HG03439 (cell line): ENCODE measurements at regions not wholly inside any gene's neighbourhood (a gene's known extent, or its start where the extent isn't known, plus 50 kb on each side); places are given as distances from the start of the nearest gene placed in this dataset.
"Not testable (repeated sequence)": the region's sequence is repeated elsewhere in the genome, so short reads cannot be mapped to it uniquely, and the experiment has no call there.

Source experiments
- ATAC-seq: cut with Tn5 transposase; IDR thresholded peaks from one replicate; pipeline ENCODE4 v1.9.1; 2021; ENCODE audit warnings: mild to moderate bottlenecking, moderate library complexity; ENCODE audit not compliant: unreplicated experiment

DNA sequence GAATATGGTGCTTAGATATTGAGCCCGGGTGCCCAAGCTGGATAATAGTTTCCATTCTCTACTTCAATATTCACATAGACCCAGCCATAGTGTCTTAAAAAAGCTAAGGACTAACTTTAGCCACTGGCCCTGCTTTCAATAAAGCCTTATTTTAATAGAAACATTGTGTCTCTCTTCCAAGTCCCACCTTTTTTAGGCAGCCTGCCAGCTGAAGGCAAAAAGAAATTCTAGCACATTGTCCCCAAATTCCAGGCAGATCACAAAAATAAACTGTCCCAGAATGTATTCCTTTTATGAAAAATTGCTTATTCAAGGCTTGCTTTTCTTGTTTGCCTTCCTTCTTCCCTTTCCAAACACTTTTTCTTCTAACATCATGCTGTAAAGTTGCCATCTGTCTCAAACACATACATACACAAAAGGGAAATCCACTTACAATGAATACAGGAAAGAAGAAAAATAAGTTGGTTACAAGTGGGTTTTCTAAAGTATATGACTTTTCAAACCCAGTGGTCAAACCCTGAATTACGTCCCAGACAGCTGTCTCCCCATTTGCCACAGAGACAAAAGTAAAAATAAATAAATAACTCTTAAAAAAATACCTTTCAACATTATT is 778.5 kb downstream of the BCL11A start:
- no peak for ATAC-seq

DNA sequence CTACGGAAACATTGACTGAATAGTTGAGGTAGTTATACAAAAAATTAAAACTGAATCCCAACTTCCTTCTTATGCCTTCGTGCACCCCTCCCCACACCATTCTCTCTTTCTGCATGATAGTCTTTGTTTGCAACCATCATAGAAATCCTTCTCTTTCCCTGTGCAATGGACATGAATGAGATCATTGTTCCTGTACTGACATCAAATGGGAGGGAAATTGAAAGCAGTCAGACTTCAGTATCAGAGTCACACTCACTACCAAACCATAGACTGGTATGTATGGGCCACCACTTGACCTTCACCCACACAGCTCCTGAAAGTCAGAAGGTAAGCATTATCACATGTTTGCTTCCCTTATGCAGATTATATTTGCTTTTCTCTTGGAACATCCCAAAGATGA is 782.8 kb downstream of the BCL11A start:
- no peak for ATAC-seq

DNA sequence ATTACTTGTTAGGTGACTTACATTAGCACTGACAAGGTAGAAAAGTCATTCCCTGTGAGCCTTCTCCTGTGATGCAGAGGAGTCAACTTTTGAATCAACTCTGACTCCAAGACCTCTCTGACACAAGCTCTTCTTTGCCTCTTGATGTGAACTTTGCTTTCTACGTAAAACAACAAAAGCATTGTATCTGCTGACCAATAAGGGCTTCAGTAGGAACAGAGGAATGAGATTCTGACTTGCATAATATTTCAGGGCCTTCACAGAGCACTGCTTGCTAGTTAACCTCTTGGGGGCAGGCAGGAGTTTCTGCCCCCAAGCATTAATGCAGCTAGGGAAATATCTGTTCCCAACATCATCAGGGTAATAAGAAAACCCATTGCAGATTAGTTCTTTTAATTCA is 791.5 kb downstream of the BCL11A start:
- no peak for ATAC-seq

DNA sequence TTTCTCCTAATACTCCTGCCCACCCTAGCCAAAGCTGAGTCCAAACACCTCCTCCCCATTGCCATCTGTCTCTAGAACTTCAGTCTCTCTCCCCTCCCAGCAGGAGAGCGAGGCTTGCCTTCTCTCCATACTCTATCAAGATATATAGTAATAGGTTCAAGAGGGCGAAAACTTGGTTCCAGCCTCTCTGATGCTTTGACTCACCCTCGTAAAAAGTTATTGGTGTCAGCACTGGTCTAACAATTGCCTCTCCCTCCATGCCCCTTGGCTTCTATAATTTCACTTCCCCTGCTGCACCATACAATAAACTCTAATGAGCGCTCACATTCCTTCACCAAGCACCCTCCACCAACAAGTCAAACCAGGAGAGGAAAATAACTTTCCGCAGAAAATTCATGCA is 797.3 kb downstream of the BCL11A start:
- no peak for ATAC-seq

DNA sequence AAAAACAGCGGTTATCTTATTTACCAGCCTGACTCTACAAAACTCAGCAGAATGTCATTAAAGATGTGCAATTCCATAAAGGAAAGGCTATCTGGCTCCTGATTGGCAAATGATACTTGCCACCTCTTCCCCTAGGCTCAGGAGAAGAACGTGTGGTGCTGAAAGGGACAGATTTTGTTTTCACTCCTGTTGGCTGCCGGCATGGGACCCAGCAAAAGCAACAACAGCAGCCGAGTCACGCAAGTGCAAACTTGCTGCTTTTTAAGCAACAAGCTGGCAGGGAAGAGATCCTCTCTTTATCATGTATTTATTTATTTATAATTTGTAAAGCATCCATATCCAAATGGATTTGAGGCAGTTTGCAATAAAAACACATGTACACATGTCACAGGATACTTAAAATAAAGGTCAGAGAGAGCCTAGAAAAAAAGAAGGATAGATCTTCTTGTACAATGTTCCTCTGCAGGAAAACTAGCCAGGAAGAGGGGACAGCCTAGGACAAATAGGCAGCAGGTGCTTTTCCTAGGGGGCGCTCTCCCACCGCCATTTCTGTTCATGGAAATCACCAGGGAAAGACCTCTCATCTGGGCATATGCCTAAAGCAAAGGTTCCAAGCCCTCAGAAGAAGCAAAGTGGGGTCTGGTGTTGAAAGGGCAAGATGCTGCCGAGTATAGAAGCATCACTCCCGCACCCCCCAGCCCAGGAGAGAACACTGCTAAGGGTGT is 799.3 kb downstream of the BCL11A start:
- no peak for ATAC-seq

DNA sequence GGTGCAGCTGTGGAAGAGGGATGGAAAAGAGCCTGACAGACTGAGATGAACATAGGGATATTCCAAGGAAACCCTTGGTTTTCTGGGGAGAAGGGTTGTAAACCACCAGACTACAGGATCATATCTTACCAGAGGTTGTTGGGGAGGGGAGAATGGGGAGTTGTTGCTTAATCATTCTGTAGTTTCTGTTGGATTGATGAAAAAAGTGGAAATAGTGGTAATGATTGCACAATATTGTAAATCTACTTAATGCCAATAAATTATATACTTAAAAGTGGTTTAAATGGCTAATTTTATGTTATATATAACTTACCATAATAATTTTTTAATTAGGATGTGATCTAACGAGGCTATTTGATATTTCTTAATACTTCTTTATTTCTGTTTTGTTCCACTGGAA is 800.9 kb downstream of the BCL11A start:
- ATAC-seq = no peak

DNA sequence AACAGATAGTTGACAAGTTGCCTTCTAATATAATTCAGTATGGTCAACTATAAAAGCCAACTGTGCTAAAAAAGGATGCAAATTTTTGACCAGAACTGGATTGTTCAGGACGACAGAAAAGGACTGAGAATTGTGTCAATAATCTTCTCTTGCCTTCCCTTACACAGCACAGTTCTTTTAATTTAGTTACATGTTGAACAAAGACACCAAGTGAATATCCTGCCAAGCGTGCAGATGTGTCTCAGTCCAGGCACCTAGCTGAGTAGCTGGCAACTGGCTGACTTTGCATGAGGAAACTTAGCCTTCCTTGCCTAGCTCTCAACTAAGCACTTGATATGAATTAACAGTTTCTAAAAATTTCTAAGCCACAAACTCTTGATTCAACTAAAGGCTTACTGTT is 801.4 kb downstream of the BCL11A start:
- no peak for ATAC-seq

DNA sequence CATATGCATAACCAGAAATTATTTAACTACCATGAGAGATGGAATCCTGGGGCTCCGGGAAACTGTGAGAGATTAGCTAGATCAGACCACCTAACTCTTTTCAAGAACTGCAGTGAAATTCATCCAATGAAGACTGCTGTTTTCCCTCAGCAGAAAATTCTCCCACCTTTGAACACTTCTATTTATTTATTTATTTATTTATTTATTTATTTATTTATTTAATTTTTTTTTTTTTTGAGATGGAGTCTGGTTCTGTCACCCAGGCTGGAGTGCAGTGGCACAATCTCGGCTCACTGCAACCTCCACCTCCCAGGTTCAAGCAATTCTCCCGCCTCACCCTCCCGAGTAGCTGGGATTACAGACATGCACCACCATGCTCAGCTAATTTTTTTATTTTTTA is 802.2 kb downstream of the BCL11A start:
- not testable (repeated sequence) for ATAC-seq

DNA sequence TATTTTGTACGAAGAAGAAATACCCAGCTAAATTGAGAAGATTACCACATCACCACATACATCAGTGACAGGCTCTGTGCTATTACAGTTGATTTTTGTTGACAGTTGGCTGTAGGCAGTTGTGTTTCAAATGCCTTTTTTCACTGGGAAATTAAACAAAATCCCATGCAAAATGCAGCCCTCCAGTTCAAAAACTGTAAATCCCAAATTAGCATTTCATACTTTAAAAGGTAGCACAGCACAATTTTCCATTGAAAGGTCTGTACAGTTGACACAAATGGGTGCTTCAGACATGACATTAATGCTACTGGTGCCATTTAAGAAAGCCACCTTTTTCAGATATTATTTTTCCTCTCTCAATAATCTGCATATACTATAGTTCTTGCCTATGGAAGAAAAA is 807.2 kb downstream of the BCL11A start:
- no peak for ATAC-seq

DNA sequence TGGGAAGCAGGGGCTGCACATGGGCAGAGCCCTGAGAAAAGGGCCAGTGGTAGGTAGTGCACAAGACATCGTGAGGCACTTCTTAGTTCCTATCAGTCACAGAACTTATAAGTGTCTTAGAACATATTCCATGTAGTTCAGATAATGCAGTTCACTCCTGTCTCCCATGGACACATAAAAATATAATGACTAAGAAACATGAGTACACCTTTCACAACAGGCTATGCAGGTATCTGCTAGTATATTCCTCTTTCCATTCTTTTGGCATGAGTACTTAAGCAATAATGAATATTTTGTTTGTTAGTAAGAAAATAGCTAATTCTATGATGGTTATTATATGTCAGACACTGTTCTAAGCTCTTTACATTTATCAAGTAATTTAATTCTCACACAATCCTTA is 808.4 kb downstream of the BCL11A start:
- ATAC-seq = no peak

DNA sequence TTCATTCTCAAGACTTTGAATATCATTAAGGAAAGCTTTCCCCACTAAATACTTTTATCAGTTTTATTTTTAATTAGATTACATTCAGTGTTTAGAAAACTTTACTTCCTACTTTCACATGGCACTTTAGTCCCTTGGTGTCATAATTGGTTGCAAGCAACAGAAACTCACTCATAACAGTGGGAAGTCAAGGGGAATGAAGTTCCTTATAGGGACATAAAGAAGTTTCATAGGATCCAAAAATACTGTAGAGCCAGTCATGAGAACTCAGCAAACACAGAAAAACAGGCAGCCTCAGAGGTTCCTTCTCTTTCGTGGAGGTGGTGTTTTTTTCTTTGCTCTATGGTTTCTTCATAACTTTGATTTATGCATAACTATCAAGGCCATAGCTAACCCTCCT is 809.0 kb downstream of the BCL11A start:
- ATAC-seq = no peak

DNA sequence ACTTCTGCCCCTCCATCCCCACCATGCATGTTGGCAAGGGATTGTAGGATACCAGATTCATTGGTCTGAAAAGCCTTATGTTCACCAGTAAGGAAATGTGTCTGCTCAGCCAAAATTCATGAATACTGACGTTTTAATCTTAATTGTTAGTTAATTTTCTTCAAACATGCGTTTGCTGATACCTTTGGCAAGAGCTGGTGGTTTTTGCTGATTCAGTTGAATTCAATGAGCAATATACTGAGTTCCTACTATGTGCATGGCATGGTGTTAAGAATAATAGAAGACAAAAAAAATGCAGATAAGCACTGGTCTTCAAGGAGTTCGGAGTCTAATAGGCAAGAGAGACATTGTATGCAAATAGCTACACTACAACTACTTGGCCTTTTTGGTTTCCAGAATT is 811.6 kb downstream of the BCL11A start:
- no peak for ATAC-seq

DNA sequence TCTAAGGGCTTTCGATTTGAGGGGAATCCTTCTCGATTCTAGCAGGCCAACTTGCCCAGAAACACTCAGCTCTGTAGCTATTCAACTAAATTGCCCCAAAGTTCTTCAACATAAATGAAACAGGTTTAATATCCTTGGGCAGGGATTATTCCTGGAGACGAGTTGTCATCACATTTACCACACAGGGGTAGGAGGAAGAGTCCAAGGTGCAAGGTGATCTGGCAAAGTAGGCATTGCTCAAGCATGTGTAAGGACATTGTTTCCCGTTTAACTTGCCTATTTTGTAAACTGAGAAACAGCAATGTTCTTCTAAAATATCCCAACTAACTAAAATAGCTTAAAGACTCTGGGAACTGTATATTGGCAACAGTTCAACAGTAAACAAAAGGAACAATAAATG is 814.3 kb downstream of the BCL11A start:
- no peak for ATAC-seq

DNA sequence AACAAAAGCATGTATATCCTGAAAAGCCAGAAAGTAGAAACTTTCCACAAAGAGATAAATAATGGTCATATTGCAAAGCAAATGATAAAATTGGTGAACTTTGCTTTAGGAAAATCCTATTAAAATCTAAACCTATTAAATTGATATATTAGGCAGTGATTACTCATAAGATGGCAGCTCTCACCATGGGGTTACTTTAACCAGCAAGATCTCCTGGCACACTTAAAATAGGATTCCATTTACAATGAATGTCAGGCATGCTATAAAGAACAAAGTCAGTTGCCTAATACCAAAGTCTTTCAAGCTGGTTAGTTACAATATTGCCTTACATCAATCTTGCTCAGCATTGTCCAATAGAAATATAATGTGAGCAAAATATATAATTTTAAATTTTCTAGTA is 816.2 kb downstream of the BCL11A start:
- no peak for ATAC-seq

DNA sequence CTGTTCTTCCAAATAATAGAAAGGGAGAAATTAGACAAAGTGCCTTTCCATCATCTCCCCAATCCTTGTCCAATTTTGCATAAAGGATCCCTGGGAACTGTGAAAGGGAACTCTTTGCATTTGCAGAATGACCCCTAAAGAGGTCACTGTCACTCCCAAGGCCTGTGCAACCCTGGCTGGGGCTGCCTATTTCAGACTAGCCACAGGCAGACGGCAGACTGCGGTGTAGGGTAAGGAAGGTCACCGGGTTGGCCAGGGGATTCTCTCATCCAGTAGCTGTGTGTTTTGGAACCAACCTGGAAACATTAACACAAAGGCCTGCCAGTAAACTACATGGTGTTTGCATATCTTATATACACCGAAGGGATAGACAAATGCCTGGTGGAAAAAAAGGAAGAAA is 818.7 kb downstream of the BCL11A start:
- ATAC-seq = no peak

DNA sequence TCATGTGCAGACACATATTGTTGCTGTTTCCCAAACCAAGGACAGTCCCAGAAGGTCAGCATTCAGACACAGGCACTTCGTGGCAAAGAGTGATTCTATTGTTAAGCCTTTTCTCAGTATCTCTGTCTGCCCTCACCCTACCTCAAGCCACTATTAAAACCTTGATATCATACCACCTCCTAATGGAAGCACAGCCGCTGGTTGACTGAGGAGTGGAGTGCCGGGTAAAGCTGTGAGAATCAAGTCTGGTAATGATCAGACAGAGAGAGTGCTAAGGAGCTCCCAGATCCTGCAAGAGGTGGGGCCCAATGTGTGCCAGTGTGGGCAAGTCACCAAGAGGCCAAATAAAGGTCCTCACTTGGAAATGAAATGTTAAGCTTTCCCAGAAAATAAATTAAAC is 819.5 kb downstream of the BCL11A start:
- no peak for ATAC-seq

DNA sequence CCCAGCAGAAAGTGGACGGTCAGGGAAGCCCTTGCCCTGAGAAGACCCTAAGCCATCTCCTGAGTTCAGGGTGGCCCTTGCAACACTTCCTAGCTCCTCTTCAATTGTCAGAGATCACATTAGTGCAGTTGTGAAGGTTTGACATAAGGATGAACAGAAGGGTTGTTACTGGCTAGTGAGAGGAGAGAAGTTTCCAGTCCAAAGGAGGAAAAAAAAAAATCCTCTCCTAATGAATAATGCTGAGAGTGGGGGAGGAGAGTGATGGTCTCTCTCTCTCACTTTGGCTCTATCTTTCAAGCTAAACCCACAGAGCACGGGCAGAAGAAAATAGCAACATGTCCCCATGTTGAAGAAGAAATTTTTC is 819.9 kb downstream of the BCL11A start:
- ATAC-seq = no peak

DNA sequence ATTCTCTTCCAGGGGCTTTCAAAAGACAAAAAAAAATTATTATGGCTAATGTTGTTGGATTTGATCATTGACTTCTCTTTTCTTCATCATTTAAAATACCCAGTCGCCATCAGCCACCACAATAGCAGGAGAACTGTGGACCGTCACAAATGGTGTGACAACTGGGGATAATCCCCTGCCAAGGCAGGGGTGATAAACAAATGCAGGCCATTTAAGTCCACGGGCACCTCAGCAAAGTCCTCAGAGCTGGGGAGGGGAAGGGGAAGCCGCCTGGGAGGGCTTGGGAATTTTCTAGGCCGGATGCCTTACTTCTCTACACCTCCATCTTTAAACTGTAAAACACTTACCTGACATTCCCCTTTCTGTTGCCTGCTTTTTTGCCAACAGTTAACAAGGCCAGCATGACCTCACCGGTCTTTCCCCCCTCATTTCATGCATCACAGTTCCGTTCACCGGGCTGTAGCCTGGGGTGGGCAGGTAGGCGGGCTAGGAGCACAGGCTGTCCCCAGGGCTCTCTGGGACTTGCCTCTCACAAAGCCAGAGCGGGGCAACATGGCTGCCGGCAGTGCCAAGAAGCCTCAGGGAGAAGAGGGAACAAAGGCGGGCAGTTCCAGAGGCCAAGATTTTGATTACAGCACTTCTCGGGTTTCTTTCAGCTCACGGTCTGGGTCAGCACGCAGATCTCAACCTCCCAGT is 820.4 kb downstream of the BCL11A start:
- ATAC-seq = no peak

DNA sequence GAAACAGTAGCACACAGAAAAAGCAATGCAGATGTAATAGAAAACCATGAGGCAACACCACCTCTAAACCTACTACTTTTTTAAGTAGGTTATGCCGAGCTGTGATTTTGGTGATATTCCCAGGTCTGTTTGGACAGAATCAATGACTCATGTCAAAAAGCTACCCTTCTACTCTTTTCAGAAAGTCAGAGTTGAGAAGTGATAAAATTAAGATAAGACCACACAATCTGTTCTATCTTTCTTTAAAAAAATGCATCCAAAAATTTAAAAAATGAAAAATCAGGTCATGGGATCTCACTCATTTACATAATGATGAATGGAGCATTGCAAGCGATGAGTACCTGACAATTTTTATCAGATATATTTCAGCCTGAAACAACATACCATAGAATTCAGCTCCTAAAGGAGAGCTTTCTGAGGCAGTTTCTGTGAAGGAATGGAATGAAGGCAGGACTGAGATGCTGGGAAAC is 826.3 kb downstream of the BCL11A start:
- no peak for ATAC-seq

DNA sequence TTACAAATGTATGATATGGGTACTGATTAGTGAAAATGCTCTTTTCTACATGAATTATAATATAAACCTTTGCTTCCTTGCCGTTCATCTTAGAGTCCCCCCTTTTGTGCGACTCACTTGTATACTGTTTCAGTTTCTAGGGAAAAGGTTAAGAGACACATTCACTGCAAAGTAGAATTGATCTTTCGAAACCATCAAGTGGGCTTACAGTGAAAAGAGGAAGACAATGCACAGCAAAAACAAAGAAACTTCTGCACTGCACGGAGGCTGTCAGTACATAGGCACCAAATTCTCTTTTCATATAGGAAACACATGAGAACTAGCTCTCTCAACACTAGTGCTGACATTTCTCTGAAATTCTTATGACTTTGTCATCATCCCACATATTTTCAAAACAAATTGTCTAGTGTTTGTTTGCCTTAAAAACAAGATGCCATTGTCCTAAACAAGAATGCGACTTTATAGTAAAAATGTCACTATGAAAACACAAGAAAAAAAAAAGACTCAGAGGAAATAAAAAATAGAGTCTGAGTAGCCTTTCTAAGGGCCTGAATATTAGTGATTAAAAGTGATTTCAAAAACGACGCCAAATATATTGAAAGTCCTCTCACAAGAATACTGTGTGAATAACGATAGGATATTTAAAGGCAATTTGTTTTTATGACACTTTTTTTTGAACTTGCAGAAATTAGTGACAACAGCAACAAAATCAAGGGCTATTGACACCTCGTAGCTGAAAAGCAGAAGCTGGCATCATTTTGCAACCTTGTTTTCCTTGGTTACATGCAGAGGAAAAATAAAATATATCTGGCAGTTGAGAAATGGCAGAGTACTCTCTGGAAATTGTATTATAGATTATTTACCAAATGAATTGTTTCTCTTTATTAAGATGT is 827.0 kb downstream of the BCL11A start:
- ATAC-seq = no peak

DNA sequence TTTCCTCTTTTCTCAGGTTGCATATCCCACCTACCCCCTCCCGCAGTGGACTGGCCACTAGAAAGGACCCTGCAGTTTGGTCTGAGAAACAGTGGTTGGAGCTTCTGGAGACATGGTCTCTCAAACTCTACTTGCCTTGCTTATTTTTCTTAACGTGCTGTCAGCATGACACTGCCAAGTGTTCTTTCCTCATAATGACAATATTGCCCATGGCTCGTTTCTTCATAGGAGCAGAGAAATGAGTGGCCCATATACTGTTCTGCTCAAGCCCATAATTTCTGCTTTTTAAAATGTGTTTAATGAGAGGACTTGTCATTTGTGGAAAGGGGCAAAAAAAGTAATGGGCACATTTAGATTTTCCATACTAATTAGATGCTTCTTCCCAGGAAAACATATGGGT is 828.7 kb downstream of the BCL11A start:
- no peak for ATAC-seq
